Endothelial cell (in vitro differentiated cells): ENCODE measurements at regions not wholly inside any gene's neighbourhood (a gene's known extent, or its start where the extent isn't known, plus 50 kb on each side); places are given as distances from the start of the nearest gene placed in this dataset.

Experiments used
- DNase-seq: peaks from one replicate; pipeline ENCODE4 v3.0.0; 2021; ENCODE audit warnings: low spot score
- H3K27ac Mint-ChIP-seq: one replicate; pipeline ENCODE4 v1.8.0; 2021; ENCODE audit warnings: mixed read lengths, inconsistent platforms; ENCODE audit not compliant: unreplicated experiment
- H3K27me3 Mint-ChIP-seq: one replicate; pipeline ENCODE4 v1.8.0; 2021; ENCODE audit warnings: mild to moderate bottlenecking, moderate library complexity, mixed read lengths, inconsistent platforms; ENCODE audit not compliant: unreplicated experiment
- H3K36me3 Mint-ChIP-seq: one replicate; pipeline ENCODE4 v1.8.0; 2021; ENCODE audit warnings: mild to moderate bottlenecking, low read depth, mixed read lengths, inconsistent platforms; ENCODE audit not compliant: unreplicated experiment
- H3K4me1 Mint-ChIP-seq: one replicate; pipeline ENCODE4 v1.8.0; 2021; ENCODE audit warnings: mild to moderate bottlenecking, mixed read lengths, inconsistent platforms; ENCODE audit not compliant: unreplicated experiment
- H3K4me3 Mint-ChIP-seq: one replicate; pipeline ENCODE4 v1.8.0; 2021; ENCODE audit warnings: mild to moderate bottlenecking, mixed read lengths, inconsistent platforms; ENCODE audit not compliant: unreplicated experiment
- H3K9me3 Mint-ChIP-seq: one replicate; pipeline ENCODE4 v1.8.0; 2021; ENCODE audit warnings: mixed read lengths, inconsistent platforms; ENCODE audit not compliant: unreplicated experiment
- TF ChIP-seq, protein P1 (sequence below): fragments of 200-600 bp; sonication (generic); IDR thresholded peaks from one replicate; pipeline ENCODE4 v1.5.0; 2021; ENCODE audit warnings: antibody characterized with exemption; ENCODE audit not compliant: unreplicated experiment

DNA sequence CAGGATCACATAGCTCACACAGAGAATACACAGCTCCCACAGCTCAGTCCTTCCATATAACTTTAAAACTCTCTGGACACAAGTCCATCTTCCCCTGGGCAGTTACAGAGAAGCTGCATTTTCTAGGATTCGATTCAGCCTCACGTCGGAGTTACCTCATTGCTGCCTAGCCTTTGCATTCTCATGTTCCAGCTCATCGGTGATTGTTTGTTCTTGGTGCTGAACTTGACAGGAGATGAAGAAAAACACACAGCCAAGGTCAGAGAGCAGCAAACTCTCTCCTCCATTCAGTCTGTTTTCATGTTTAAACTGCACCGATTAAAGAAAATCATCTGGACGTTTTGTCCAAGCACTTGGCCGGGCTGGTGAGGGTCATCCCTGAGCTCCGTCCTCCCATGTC lies 375.5 kb upstream of the CFAP20DC start:
- no peak for DNase-seq
- no peak overlapping the region for H3K27ac Mint-ChIP-seq
- TF ChIP-seq, protein P1, sequence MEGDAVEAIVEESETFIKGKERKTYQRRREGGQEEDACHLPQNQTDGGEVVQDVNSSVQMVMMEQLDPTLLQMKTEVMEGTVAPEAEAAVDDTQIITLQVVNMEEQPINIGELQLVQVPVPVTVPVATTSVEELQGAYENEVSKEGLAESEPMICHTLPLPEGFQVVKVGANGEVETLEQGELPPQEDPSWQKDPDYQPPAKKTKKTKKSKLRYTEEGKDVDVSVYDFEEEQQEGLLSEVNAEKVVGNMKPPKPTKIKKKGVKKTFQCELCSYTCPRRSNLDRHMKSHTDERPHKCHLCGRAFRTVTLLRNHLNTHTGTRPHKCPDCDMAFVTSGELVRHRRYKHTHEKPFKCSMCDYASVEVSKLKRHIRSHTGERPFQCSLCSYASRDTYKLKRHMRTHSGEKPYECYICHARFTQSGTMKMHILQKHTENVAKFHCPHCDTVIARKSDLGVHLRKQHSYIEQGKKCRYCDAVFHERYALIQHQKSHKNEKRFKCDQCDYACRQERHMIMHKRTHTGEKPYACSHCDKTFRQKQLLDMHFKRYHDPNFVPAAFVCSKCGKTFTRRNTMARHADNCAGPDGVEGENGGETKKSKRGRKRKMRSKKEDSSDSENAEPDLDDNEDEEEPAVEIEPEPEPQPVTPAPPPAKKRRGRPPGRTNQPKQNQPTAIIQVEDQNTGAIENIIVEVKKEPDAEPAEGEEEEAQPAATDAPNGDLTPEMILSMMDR: no peak
- H3K4me1 Mint-ChIP-seq: no peaks in the 10 kb centered on the region
- H3K4me3 Mint-ChIP-seq: no peak overlapping the region
- no peaks in the 10 kb centered on the region for H3K36me3 Mint-ChIP-seq
- H3K27me3 Mint-ChIP-seq: no peaks in the 10 kb centered on the region
- no peaks in the 10 kb centered on the region for H3K9me3 Mint-ChIP-seq

DNA sequence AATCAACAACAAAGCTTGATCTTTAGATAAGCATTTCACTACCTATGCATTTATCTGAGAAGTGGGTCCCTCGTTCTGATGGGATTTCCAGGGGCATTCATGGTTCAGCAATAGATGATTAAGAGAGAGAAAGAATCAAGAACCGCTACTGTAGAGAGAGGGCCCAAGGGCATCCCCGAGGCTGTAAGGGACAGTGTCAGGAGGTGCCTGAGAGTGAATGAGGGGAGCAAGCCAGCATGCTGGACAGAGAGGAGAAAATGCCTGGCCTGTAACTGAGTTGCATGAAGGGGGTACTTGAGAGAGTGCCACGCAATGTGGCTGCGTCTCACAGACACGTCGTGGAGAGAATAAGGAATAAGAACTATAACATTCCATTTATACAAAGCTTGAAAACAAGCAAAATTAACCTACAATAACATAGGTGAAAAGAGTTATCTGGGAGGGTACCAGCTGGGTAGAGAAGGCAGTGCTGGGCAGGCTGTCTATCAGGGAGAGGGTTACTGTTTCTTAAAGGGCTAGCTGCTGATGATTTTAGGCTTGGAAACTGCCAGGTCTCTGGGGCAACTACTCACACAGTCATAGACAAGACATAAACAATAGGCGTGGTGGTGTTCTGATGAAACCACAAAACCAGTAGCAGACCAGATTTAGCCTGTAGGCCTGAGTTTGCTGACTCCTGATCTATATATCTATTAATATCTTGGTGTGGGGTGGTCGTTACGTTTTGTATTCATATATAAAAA lies 374.6 kb upstream of the CFAP20DC start:
- H3K4me1 Mint-ChIP-seq: no peaks in the 10 kb centered on the region
- H3K36me3 Mint-ChIP-seq: no peaks in the 10 kb centered on the region
- H3K4me3 Mint-ChIP-seq: no peak overlapping the region
- no peaks in the 10 kb centered on the region for H3K9me3 Mint-ChIP-seq
- TF ChIP-seq, protein P1: no peak
- no peaks in the 10 kb centered on the region for H3K27me3 Mint-ChIP-seq
- H3K27ac Mint-ChIP-seq: no peak overlapping the region
- DNase-seq: no peak

DNA sequence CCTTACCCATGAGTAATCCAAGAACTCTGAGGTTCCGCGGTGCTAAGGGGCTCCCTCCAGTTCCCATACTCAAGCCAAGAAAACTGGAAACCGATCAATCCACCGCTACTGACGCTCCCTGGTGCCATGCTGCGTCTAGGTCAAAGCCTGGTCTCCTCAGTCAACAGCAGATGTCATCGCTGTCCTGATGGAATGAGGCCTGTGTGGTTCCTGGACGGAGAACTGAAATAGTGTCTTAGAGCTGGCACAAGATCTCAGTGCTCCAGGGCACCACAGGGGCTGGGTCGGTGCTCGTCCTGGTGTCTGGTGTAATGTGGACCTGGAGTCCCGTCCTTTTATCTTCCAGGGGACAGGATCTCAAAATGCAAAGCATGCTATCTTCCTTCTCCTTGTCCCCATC lies 373.9 kb upstream of the CFAP20DC start:
- no peaks in the 10 kb centered on the region for H3K4me1 Mint-ChIP-seq
- H3K4me3 Mint-ChIP-seq: no peak overlapping the region
- H3K36me3 Mint-ChIP-seq: no peaks in the 10 kb centered on the region
- H3K27me3 Mint-ChIP-seq: no peaks in the 10 kb centered on the region
- H3K27ac Mint-ChIP-seq: no peak overlapping the region
- TF ChIP-seq, protein P1: no peak
- no peak for DNase-seq
- no peaks in the 10 kb centered on the region for H3K9me3 Mint-ChIP-seq

DNA sequence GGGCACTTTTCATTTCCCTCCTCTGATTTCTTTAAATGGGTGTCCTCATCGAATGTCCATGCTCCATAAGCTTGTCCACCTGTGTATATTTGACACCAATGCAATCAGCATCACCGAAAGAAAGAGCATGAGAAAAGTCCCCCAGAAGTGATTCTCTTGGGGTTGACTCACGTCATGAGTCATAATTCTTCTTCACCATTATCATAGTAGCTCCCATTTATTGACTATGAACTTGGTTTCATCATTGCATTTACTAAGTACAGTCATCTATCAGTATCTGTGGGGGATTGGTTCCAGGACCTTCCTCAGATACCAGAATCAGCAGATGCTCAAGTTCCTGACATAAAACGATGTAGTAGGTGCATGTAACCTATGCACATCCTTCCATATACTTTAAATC lies 372.5 kb upstream of the CFAP20DC start:
- no peaks in the 10 kb centered on the region for H3K36me3 Mint-ChIP-seq
- TF ChIP-seq, protein P1: no peak
- no peak overlapping the region for H3K4me3 Mint-ChIP-seq
- H3K27me3 Mint-ChIP-seq: no peaks in the 10 kb centered on the region
- H3K4me1 Mint-ChIP-seq: peaks cover 3% of the 10 kb centered on the region
- no peak overlapping the region for H3K27ac Mint-ChIP-seq
- no peaks in the 10 kb centered on the region for H3K9me3 Mint-ChIP-seq
- DNase-seq: no peak

DNA sequence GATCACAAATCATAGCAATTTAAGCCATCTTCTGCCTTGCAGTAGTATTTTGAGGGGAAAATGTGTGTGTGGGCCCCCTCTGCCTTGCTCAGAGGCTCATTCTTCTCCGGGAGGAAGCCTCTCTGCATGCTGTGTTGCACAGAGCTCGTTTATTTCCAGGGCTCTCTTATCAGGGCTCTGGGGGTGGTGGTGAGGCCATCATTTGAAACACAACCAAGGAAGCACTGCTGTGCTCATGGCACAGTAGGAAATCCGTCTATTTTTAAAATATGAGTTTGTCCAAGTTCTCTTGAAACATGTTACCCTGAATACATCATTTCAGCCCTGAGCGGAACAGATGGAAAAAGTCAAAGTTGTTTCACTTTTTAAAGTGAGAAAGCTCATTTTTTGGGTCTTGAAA lies 369.0 kb upstream of the CFAP20DC start:
- TF ChIP-seq, protein P1: no peak
- H3K27me3 Mint-ChIP-seq: no peaks in the 10 kb centered on the region
- DNase-seq: no peak

More for the DNA sequence above, 369.0 kb upstream of the CFAP20DC start:
- H3K36me3 Mint-ChIP-seq: no peaks in the 10 kb centered on the region
- no peaks in the 10 kb centered on the region for H3K9me3 Mint-ChIP-seq
- H3K4me3 Mint-ChIP-seq: no peak overlapping the region
- peaks cover 3% of the 10 kb centered on the region for H3K4me1 Mint-ChIP-seq
- H3K27ac Mint-ChIP-seq: no peak overlapping the region
